GM19324 (cell line): ENCODE measurements at regions not wholly inside any gene's neighbourhood (a gene's known extent, or its start where the extent isn't known, plus 50 kb on each side); places are given as distances from the start of the nearest gene placed in this dataset.
"Not testable (repeated sequence)": the region's sequence is repeated elsewhere in the genome, so short reads cannot be mapped to it uniquely, and the experiment has no call there.

Experiments
- ATAC-seq: cut with Tn5 transposase; IDR thresholded peaks from one replicate; pipeline ENCODE4 v1.9.1; 2021; ENCODE audit warnings: mild to moderate bottlenecking, moderate library complexity; ENCODE audit not compliant: unreplicated experiment, low FRiP score

GRCh38 chr1:242743983-242744780 is 219.7 kb upstream of the PLD5 start:
- no peak for ATAC-seq

DNA sequence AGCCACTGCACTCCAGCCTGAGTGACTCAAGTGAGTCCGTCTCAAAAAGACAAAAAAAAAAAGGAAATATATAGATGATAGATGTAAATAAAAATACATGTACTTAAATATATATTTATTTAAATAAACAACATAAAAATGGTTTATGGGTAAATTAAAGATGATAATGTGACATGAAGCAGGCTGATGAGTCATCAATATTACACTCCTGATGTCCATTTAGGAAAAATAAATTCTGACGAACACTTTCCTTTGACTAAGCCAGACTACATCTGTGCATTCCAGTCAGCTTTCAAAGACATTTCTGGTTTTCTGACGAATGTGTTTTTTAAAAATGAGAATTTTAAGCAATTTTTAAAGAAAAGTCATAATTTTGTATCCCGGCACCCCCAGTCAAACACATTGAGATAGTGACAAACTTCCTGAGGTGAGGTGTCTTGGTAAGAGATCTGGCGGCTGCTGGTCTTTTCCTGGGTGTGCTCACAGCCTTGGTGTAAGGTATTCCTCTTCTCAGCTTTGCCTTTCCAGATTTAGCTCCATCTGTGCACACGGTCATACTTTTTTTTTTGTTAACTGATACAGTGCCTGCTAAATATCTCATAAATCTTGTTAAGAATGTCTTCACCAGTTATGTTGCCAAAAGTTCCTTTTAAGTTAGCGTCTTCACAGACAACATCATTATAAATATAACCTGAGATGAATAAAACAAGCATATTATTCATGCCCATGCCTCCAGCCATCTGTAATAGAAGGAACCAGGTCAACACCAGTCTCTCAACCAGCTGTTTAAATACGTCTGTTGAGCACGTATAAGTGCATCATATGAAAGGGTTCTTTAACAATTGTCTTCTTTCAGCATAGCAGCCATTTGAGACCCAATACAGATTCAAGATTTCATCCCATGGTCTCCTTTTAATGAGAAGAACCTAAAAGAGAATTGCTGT is 214.5 kb upstream of the PLD5 start:
- ATAC-seq = no peak

- no peak for ATAC-seq
These were observed 212.1 kb upstream of the PLD5 start for GRCh38 chr1:242736611-242737010.

DNA sequence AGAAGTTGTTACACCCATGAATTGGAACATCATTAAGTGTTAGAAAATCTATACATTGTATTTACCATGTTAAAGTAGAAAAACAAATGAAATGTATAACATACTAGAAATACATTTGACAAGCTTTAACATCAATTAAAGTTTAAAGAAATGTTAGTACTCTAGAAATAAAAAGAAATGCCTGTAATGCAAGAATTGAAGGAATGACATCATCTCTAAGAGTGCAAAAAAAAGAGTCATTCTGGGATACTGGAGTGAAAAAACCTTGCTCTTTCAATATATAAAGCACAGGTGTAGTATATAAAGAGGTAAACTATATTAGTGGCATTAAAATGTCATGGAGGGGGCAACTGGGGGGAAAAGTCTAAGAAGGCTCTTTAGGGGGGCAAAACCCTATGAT is 210.8 kb upstream of the PLD5 start:
- ATAC-seq = no peak

DNA sequence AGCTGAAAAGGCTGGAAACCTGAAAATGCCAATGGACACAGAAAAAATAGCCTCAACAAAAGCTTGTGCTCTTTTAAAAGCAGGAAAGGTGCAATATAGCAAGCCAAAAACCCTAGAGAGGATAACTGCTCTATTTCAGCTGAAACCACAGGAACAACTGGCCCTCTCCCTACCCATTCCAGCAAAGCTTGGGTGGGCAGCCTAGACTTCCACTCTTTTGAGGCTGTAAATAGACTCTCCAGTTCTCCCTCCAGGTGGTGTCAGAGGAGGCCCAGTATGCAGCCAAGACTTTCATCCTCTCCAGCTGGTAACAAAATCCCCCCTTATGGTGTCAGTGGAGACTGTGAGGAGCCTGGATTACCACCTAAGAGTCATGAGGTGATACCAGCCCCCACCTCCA is 206.9 kb upstream of the PLD5 start:
- no peak for ATAC-seq

GRCh38 chr1:242728696-242729095 is 204.2 kb upstream of the PLD5 start:
- ATAC-seq = no peak

DNA sequence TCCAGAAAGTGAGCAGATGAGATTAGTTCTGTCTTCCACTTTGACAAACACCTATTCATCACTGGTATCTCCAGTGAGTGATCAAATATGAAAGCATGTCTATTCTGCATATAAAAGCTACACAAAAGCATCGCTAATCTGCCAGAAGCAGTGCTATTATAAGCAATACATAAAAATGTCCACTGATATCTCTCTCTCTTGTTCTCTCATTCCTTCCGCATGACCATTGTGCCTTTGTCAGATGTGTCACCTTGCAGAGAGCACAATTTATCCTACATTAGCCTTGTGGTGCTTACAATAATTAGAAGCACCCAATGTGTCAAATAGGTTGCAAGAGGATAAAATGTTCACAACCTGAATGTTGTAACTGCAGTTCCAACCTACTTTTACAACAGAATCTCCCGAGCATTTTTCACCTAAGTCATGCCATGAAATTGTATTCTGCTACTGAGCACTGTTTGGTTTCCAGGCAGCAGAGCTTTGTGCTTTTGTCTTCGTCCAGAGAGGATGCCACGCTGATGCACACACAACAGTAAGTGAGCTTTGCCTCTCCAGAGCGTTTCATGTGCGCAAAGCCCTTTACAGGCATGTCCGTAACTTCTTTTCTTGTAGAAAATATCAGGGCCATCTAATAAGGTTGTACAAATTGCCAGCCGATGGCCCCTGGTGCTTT is 198.7 kb upstream of the PLD5 start:
- ATAC-seq = no peak

DNA sequence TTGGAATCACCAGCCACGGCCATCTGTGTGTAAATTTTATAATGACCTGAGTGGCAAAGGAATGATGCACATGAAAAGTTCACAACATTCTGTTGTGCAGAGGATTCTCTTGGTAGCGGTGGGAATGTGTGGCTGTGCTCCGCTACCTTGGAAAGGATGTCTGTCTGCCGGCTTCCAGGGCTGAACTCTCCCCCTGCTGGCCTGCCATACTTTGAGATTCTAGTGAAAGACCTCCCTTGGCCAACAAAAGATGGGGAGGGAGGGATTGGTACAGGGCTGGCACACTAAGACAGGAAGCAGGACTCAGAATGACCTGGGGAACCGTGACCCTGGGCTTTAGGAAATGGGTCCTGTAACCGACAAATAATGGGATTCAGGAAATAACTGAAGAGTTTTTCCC is 194.5 kb upstream of the PLD5 start:
- ATAC-seq = no peak

GRCh38 chr1:242712248-242712647 is 187.8 kb upstream of the PLD5 start:
- no peak for ATAC-seq

DNA sequence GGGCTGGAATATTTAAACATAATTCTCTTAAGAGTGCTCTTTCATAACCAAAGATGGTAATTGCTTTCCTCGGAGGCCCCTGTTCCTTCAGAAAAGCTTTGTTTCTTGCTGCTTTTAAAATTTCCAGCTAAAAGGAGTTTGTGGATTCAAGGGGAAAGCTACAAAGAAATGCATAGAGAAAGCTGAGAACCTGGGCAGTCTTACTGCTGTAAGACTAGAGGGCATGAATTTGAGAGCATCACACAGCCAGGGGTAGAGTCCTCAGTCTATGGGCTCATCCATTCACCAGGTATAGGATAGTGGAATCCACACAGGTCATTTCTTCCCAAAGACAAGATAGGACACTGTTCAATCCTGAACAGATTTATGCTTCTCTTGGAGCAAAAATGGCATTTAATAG is 186.3 kb upstream of the PLD5 start:
- ATAC-seq = no peak

GRCh38 chr1:242710286-242710685 is 185.8 kb upstream of the PLD5 start:
- ATAC-seq = no peak

- no peak for ATAC-seq
These were observed 179.0 kb upstream of the PLD5 start for GRCh38 chr1:242703467-242703866.

- ATAC-seq = no peak
These were observed 168.5 kb upstream of the PLD5 start for GRCh38 chr1:242692988-242693387.

GRCh38 chr1:242691610-242691945 is 167.1 kb upstream of the PLD5 start:
- no peak for ATAC-seq

DNA sequence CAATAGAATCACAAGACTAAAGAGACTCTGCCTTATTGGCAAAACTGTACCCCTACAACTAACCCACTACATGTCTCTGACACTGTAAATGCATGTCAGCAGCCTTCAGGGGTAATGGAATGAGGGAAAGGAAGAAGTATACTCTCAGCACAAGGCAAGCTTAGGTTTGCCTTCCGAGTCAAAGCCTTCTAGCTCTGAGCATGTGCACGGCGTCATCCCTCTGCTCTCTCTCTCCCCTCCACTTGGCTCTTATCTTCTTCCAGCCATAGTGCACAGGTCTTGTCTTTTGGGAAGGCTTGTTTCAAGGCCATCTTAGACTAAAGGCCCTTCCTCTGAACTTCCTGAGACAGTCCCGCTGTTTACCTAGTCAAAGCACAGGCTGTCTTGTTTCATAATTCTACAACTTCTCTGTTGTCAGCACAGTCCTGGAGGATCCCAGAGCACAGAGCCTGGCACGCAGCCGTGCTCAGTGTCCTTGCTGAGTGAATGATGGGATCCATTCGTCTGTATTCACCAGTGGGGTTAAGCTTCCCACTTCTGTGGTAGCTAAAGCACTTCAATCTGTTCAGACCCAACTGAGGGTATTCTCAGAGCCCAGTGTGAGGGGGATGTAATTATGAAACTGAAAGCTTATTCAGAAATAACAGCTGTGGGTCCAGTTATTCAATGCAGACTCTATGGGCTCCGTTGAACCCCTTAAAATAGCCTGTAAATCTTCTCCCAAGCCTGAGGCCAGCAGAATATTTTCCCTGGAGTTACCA is 166.5 kb upstream of the PLD5 start:
- ATAC-seq = no peak

- ATAC-seq = no peak
These were observed 164.9 kb upstream of the PLD5 start for GRCh38 chr1:242689378-242689777.

DNA sequence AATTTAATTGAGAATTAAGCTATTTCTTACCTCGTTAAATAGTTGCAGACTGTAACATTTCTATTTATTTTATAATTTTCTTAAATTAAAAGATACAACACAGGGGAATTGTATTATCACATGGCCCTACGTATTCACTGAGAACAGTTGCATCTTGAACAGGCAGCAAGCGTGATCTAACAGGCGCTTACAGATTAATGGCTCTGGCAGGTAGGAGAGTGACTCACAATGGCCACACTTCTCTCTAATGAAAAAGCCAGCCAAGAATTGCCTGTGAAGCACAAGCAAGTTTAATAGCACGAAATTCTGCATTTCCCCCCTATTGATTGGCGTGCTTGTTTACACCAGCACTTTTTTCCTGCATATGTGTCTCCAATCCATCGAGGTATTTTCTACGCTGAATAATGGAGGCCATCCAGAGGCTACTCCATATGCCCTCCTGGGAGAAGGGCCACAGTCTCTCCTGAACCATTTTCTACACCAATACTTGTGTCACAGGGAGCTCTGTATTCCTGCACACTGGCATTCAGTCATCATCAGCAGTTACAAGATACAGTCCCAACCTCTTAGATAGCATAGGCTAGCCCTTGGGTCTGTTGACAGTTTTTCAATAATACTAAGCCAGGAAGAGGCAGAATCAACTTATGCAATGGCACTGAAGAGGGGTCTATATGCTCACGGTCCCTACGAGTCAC is 150.6 kb upstream of the PLD5 start:
- no peak for ATAC-seq

- no peak for ATAC-seq
These were observed 149.2 kb upstream of the PLD5 start for GRCh38 chr1:242673652-242674051.

DNA sequence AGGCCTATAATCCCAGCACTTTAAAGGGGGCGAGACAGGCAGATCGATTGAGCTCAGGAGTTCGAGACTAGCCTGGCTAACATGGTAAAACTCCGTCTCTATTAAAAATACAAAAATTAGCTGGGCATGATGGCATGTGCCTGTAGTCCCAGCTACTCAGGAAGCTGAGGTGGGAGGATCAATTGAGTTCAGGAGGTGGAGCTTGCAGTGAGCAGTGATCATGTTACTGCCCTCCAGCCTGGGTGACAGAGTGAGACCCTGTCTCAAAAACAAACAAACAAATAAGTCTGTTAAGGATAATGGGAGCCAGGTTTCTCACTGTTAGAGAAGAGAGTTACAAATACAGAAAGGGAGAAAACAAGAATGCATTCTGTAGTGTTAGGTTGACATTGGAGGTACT is 148.7 kb upstream of the PLD5 start:
- ATAC-seq = not testable (repeated sequence)

DNA sequence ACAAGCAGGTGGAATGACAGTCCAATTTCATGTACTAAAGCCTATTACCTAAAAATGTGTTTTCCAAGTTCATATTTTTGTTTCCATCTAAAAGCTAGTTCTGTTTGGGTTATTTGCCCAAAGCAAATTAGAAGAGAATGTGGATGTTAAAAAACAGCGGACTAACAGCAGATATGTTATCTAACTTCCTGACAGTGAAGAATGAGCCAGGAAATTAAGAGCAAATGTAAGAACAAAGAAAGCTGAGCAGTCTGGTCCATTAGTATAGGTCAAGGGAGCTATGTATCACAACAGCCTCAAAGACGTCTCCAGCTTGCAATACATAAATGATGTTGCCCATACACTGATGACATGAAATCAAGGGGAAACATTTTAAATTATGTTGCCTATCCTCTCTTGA is 145.5 kb upstream of the PLD5 start:
- ATAC-seq = no peak
